HG02870 (cell line): ENCODE measurements at regions not wholly inside any gene's neighbourhood (a gene's known extent, or its start where the extent isn't known, plus 50 kb on each side); places are given as distances from the start of the nearest gene placed in this dataset.

ENCODE experiments used
- ATAC-seq: cut with Tn5 transposase; IDR thresholded peaks from one replicate; pipeline ENCODE4 v1.9.1; 2021; ENCODE audit warnings: mild to moderate bottlenecking, moderate library complexity; ENCODE audit not compliant: unreplicated experiment

DNA sequence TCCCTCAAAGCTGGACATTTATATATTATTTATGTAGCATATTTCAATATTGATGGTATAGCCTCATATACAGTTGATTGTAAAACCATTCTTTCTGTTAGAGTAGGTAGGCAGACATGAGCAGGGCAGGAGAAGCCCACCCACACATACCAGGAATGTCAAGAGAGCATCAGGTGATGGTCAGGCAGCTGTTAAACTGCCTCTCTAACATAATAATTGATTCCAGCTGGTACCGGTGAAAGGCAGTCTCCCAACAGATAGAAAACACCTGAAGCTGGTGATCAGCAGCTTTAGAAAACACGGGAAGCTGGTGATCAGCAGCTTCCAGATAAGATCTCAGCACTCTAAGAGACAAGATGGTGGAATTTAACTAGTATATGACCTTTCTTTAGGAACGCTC is 132.9 kb downstream of the SLITRK6 start:
- no peak for ATAC-seq

GRCh38 chr13:85665286-85665685 is 133.9 kb downstream of the SLITRK6 start:
- no peak for ATAC-seq

DNA sequence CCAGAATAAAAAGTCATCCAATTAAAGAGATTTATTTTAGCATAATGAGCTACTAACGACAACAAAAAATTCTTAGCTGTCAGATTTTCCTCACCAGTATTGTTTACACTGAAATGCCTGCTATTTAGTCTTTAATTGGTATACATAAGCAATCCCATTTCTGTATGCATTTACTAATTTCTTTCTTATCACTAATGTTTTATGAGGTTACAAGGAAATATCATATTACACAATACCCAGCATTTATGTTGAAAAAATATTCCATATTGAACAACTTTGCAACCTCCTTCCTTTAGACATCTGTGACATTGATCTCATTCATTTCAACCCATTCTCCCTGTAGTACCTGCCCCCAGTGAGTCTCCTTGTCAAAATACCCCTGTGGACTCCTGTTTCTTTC is 135.4 kb downstream of the SLITRK6 start:
- ATAC-seq, result no peak

DNA sequence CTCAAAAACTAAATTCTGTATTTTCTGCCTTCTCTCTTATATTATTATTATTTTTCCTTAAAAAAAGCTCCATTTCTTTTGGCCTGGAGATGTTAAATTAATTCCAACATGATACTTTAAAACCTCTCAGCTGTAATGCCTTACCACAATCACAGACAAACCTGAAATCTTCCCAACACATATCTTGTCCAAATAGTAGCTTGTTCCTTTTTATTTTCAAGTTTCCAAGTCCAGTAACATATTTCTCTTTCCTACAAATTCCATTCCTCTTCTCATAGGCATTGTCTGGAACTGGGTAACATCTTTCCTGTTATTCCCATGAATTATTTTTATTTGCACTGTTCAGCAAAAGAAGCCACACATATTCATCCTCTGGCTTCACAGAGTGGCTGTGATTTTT is 137.0 kb downstream of the SLITRK6 start:
- no peak for ATAC-seq

GRCh38 chr13:85661675-85662074 is 137.5 kb downstream of the SLITRK6 start:
- ATAC-seq, result no peak

- ATAC-seq, result no peak
These were observed 139.7 kb downstream of the SLITRK6 start for GRCh38 chr13:85659493-85659892.

DNA sequence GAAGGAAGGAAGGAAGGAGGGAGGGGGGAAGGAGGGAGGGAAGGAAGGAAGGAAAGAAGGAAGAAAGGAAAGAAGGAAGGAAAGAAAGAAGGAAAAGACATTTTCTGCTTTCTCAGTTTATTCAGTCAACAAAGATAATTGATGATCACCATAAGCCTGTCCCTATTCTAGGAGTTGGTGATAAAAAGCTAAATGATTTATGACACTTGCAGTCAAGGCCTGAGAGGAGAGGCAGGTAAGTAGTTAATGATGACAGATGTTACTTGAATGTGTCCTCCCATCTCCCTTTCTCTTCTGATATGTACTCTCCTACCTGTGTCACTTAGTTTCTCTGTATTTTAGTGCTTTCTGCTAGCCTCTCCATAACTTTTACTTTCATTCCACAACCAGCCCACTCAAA is 141.3 kb downstream of the SLITRK6 start:
- ATAC-seq, result no peak

DNA sequence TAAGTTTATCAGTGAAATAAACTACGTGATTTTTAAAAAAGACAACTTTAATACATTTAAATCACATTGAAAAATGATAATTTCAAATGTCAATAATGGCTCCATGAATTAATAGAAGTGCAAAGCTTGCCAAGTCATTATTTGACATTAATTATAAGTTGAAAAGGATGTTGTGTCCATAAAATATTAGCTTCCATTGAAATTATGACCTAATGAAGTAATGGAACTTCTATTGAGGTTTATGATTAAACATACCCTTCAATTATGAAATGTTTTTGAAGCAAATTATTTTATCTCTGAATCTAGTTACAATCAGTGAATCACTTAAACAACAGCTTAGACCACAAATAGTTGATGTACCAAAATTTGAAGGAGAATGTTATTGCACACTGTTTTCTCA is 144.2 kb downstream of the SLITRK6 start:
- ATAC-seq, result no peak

DNA sequence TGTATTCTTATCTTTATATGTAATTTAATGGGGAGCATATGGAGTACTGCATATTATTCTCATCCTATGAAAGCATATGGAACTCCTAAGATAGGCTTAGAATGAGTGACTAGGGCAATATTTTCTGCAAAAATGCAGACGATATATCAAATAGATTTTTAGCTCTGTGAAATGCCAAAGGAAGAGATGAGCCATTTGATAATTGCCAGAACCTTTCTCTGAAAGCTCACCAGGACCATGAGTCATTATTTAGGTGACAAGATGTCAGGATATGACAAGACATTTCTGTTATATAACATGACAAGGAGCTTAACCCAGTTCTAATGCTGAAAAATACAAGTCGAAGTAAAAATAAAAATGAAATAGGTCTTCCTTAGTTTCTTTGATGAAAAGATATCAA is 145.0 kb downstream of the SLITRK6 start:
- ATAC-seq, result no peak

DNA sequence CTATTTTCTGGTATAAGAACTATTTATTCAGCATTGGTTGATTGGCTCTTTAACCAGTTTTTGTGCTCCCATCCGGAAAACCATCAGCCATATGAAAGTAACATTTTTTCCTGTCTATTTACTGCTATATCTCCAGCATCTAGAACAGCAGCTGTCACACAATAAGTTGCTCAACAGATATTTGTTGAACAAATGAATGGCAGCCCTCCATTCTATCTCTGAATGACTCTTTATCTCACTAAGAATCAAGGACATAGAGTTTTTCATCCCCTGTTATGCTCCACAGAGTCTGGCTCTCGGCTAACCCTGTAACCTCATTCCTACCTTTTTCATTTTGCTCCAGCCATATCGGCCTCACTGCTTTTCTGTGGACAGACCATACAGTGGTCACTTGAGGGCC is 145.5 kb downstream of the SLITRK6 start:
- ATAC-seq, result no peak

- no peak for ATAC-seq
These were observed 146.7 kb downstream of the SLITRK6 start for GRCh38 chr13:85652491-85652890.

- ATAC-seq, result no peak
These were observed 147.8 kb downstream of the SLITRK6 start for GRCh38 chr13:85651440-85651839.

DNA sequence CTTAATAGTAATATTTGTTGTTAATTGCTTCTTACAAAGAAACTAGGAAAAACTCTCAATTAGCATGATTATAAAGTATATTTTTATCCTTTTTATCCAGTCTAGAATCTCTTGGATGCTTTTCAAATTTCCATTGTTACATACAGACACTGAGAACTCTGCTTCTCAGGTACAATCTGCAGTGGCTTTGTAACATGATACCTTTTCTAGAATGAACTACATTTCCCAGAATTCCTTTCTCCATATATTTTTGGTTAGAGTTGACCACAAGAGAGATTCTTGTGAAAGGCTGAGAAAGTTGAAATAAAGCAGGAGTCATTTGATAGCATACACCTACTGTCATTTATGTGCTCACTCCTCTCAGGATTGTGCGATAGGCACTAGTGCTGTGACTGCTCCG is 148.6 kb downstream of the SLITRK6 start:
- no peak for ATAC-seq

DNA sequence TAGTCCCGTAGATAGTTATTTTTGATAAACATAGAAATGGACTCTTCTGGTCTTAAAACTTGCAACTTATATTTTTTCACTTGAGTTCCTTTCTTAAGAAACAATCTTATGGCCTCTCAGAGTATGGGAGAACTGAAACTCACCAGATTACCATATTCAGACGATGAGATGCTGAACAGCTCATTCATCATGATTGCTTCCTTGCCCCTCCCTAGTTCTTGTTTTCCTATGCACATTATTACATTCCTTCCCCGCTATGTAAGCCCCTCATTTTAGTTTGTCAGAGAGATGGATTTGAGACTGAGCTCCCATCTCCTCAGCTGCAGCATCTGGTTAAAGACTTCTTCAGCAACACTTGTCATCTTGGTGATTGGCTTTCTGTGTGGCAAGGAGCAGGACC is 158.5 kb downstream of the SLITRK6 start:
- no peak for ATAC-seq

GRCh38 chr13:85638815-85639393 is 160.3 kb downstream of the SLITRK6 start:
- no peak for ATAC-seq

DNA sequence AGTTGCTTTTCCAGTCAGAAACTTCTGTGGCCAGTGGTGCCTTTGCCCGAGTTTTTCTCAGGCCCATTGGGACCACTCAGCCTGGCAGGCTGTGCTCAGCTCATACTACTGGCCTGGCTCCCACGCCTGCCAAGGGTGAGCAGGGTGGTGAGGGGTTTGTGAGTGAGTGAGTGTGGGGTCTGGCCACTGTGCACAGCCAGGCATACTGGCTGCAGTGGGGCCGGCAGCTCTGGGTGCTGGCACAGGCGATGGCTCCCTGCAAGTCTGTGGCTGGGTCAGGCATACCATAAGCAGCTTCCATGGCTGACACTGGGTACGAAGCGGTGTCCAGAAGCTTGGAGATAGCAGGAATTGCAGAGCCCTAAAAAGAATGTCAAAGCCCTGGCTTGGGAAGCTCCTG is 161.0 kb downstream of the SLITRK6 start:
- ATAC-seq, result no peak

- ATAC-seq, result no peak
These were observed 166.6 kb downstream of the SLITRK6 start for GRCh38 chr13:85632526-85633195.

DNA sequence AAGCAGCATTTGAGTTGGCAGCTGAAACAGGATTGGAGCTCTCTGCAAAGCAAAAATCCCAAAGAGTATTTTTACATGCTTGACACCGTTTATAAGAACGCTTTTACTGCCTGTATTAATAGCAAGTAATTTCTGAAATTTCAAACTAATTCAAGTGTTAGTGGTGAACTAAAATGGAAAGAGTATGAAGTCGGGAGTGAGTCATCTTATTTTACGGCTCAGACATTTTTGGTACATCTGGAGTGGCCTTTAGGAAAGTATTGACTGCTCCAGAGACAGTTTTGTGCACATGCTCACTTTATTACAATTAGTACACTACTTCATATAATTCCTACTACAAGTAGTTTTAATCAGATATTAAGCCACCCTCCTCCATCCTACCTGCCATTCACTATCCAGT is 167.4 kb downstream of the SLITRK6 start:
- no peak for ATAC-seq

DNA sequence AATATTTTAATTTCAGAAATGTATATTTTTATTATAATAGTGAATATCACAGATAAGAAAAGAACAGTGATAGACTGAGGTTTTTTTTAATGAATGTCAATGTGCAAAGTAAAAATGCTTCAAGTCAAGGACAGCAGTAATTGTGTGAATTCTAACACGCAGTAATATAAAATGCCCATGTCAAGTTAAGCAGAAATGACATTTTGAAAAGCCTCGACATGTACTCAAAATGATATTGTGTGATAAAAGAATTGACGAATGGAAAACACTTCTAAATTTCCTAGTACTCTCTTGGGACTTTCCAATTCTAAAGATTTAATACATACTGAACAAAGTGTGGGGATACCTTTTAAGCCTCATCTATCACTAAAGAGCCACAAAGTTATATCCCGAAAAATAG is 172.6 kb downstream of the SLITRK6 start:
- no peak for ATAC-seq

- ATAC-seq, result no peak
These were observed 179.9 kb downstream of the SLITRK6 start for GRCh38 chr13:85619321-85619720.

GRCh38 chr13:85618521-85618920 is 180.7 kb downstream of the SLITRK6 start:
- ATAC-seq, result no peak

GRCh38 chr13:85616275-85616674 is 182.9 kb downstream of the SLITRK6 start:
- no peak for ATAC-seq

DNA sequence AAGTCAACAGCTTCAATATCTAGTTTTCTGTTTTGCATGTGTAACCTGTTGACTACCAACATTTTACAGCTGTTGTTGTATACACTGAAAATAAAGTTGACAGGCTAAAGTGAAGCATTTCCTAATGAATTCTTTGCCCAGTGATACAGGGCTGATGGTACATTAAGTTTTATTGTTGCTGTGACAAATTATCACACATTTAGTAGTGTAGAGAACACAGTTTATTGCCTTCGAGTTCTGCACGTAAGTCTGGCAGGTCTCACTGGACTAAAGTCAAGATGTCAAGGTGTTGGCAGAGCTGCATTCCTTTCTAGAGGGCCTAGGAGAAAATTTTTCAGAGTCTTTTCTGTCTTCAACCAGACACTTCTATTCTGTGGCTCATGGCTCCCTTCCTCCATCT is 184.2 kb downstream of the SLITRK6 start:
- no peak for ATAC-seq
